ENCODE measurements at regions not wholly inside any gene's neighbourhood (a gene's known extent, or its start where the extent isn't known, plus 50 kb on each side); places are given as distances from the start of the nearest gene placed in this dataset.

DNA sequence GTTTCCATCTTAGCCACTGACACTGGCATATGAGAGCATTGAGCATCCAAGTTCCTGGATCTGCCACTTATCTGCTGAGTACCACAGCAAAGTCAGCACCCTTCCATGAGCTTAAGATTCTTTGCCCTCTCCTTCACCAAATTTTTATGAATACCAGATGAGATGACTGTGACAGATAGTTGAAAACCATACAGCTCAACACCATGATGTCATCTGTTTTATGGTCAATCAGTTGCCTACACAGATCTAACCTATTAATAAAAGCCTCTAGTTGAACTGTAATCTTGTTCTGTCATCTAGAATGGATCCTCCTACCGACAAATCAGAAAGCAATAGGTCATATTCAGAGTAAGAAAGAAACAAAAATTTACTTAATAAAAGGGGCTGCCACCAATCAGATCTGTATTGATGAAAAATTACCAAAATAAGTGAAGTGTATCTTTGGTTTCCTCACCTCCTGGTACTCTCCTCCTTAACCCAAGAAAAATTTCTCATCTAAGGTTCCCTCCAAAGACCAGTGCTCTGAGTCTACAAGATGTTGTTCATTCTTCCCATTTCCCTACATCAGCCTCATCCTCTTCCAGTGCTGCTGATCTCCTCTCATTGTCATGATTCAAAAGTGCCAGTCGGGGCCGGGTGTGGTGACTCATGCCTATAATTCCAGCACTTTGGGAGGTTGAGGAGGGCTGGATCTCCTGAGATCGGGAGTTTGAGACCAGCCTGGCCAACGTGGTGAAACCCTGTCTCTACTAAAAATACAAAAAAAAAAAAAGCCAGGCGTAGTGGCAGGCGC, 138.8 kb upstream of the CTTNBP2NL start:
- no peak overlapping the region for H2BK5ac ChIP-seq (ENCODE audit: insufficient read length, low read length)
- no peak overlapping the region for H3K9ac ChIP-seq (ENCODE audit: extremely low read depth, insufficient read length, low read length)
- H3K23ac ChIP-seq (ENCODE audit: insufficient read length, low read depth, low read length), result no peak overlapping the region
- TF ChIP-seq, protein P1, sequence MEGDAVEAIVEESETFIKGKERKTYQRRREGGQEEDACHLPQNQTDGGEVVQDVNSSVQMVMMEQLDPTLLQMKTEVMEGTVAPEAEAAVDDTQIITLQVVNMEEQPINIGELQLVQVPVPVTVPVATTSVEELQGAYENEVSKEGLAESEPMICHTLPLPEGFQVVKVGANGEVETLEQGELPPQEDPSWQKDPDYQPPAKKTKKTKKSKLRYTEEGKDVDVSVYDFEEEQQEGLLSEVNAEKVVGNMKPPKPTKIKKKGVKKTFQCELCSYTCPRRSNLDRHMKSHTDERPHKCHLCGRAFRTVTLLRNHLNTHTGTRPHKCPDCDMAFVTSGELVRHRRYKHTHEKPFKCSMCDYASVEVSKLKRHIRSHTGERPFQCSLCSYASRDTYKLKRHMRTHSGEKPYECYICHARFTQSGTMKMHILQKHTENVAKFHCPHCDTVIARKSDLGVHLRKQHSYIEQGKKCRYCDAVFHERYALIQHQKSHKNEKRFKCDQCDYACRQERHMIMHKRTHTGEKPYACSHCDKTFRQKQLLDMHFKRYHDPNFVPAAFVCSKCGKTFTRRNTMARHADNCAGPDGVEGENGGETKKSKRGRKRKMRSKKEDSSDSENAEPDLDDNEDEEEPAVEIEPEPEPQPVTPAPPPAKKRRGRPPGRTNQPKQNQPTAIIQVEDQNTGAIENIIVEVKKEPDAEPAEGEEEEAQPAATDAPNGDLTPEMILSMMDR (conservative IDR thresholded peaks at IDR 0.05), result no peak
- WGBS (ENCODE audit: extremely low coverage, insufficient read length, low lambda C conversion rate), result no CpG with 5 or more reads among the region's 7 CpGs
- H4K8ac ChIP-seq (replicated peaks; ENCODE audit: insufficient read length, low read depth, low read length), result no peak overlapping the region
- H2AK5ac ChIP-seq (ENCODE audit: insufficient read length, low read length), result no peak overlapping the region
- no peaks in the 10 kb centered on the region for H3K27me3 ChIP-seq (ENCODE audit: insufficient read depth, low read length)
- no peaks in the 10 kb centered on the region for H4K20me1 ChIP-seq (ENCODE audit: control insufficient read depth, insufficient read depth, insufficient read length)
- H3T11ph ChIP-seq (ENCODE audit: low read length), result no peak overlapping the region
- no peak overlapping the region for H4K5ac ChIP-seq (ENCODE audit: insufficient read length, low read depth, low read length)
- Mint-ChIP-seq H3K27ac (no peak overlapping the region), H3K36me3 (ENCODE audit: insufficient read depth in 1 of 3, low read depth in 3 of 3) (no peaks in the 10 kb centered on the region), H3K9me3 (no peaks in the 10 kb centered on the region), H3K27me3 (ENCODE audit: low read depth) (peaks cover 11% of the 10 kb centered on the region), H3K4me3 (no peak overlapping the region), H3K4me1 (peaks cover 22% of the 10 kb centered on the region in 2 experiments)
- no peak for DNase-seq
- H2AFZ ChIP-seq (ENCODE audit: low read length), result no peak overlapping the region
- H3K14ac ChIP-seq (ENCODE audit: insufficient read depth, low read length), result no peak overlapping the region
- no peaks in the 10 kb centered on the region for H3K23me2 ChIP-seq (ENCODE audit: insufficient read length, low read depth, low read length, poor library complexity, severe bottlenecking)
- H3K4me1 ChIP-seq (ENCODE audit: insufficient read depth, low read length), result no peaks in the 10 kb centered on the region
- no peak overlapping the region for H4K91ac ChIP-seq (ENCODE audit: insufficient read length, low read depth, low read length)
- no peak overlapping the region for H3K18ac ChIP-seq (ENCODE audit: insufficient read length, low read depth, low read length)
- no peak overlapping the region for H2BK20ac ChIP-seq (ENCODE audit: low read depth, low read length, poor library complexity, severe bottlenecking)
- H2BK12ac ChIP-seq (ENCODE audit: insufficient read length, low read depth, low read length), result no peak overlapping the region
- H3K79me2 ChIP-seq (ENCODE audit: insufficient read depth, low read length), result no peaks in the 10 kb centered on the region
- H3K56ac ChIP-seq (ENCODE audit: insufficient read length, low read depth, low read length), result no peak overlapping the region
- H2BK120ac ChIP-seq (ENCODE audit: low read depth, low read length, poor library complexity, severe bottlenecking), result no peak overlapping the region
- no peak overlapping the region for H2BK15ac ChIP-seq (ENCODE audit: low read depth, low read length)
- no peak overlapping the region for H3K4me2 ChIP-seq (ENCODE audit: insufficient read depth, insufficient read length, low read length)
- no peaks in the 10 kb centered on the region for H3K9me3 ChIP-seq (ENCODE audit: control insufficient read depth, low read depth, low read length)
- H3K79me1 ChIP-seq (ENCODE audit: insufficient read depth, low read depth, low read length, poor library complexity, severe bottlenecking), result no peaks in the 10 kb centered on the region
- H3K4ac ChIP-seq (ENCODE audit: low read depth, low read length), result no peak overlapping the region
- H3K27ac ChIP-seq (ENCODE audit: insufficient read length, low read depth, low read length), result no peak overlapping the region

Data from H9 (cell line).